ENCODE measurements at regions not wholly inside any gene's neighbourhood (a gene's known extent, or its start where the extent isn't known, plus 50 kb on each side); places are given as distances from the start of the nearest gene placed in this dataset.
"Not testable (repeated sequence)": the region's sequence is repeated elsewhere in the genome, so short reads cannot be mapped to it uniquely, and the experiment has no call there.

DNA sequence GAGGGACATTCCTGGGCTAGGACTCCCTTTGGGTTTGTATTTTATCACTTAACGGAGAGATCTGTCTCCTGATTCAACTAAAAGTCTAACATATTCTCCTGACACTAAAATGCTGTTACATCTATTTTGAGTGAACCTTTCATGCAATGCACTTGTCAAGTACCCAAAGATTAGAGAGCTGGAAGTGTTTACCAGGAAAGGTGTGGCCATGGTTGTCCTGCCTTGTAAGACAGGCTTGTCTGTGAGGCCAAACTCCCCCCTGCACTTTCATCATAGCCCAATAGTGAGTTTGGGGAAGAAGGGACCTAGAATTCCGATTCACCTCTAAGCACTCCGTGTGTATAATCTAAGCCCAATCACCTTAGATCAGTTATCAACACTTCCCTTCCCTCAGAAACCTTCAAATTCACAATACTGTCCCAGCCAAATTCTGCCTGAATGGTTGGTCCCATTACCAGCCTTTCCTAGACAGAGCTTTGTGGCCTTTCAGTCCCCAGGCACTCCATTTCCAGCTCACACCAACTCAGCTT is 162.6 kb upstream of the NAMPT start:
- no peak for DNase-seq

GRCh38 chr7:106445366-106445765 is 160.6 kb upstream of the NAMPT start:
- DNase-seq: not testable (repeated sequence)

- no peak for DNase-seq
Measured at GRCh38 chr7:106444068-106444655, 159.4 kb upstream of the NAMPT start.

DNA sequence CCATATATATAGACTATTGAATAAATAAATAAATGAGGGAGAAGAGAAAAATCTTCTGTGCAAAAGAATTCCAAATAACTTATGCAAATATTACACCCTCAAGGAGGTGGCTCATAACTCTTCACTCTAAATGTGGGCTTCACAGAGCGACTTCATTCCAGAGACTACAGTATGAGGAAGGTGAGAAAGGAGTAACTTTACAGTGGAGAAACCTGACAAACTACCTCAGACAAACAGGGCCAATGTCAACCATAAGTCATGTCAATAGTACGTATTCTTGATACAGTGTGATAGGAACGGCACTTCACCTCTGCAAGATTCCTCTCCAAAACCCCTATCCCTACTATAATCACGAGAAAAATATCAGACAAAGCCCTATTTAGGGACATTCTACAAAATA is 158.4 kb upstream of the NAMPT start:
- DNase-seq: no peak

GRCh38 chr7:106442476-106442875 is 157.7 kb upstream of the NAMPT start:
- no peak for DNase-seq

DNA sequence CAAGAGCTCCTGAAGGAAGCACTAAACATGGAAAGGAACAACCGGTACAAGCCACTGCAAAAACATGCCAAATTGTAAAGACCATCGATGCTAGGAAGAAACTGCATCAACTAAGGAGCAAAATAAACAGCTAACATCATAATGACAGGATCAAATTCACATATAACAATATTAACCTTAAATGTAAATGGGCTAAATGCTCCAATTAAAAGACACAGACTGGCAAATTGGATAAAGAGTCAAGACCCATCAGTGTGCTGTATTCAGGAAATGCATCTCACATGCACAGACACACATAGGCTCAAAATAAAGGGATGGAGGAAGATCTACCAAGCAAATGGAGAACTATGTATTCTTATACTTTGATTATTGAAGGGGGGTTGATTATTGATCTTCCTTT is 156.6 kb upstream of the NAMPT start:
- DNase-seq: not testable (repeated sequence)

GRCh38 chr7:106436933-106437332 is 152.2 kb upstream of the NAMPT start:
- not testable (repeated sequence) for DNase-seq

GRCh38 chr7:106433377-106433776 is 148.6 kb upstream of the NAMPT start:
- no peak for DNase-seq

GRCh38 chr7:106430535-106431455 is 146.0 kb upstream of the NAMPT start:
- no peak for DNase-seq

- no peak for DNase-seq
Measured at GRCh38 chr7:106430103-106430502, 145.3 kb upstream of the NAMPT start.

DNA sequence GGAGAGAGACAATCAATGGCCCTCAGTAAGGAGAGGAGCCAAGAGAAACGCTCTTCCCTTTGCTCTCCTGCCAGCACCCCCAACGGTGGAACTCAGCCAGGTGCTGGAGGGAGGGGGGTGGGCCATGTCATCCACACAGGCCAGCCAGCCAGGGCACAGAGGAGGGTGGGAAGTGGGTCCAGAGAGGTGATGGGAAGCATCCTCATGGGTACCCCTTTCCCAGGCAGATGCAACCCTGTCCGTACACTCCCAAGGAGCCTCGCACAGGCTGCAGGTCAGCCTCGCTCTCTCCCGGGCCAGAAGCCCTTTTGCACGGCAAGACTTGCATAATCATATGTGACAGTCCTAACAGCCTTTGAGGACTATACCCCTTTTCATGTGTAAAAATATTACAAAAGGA is 142.0 kb upstream of the NAMPT start:
- no peak for DNase-seq

DNA sequence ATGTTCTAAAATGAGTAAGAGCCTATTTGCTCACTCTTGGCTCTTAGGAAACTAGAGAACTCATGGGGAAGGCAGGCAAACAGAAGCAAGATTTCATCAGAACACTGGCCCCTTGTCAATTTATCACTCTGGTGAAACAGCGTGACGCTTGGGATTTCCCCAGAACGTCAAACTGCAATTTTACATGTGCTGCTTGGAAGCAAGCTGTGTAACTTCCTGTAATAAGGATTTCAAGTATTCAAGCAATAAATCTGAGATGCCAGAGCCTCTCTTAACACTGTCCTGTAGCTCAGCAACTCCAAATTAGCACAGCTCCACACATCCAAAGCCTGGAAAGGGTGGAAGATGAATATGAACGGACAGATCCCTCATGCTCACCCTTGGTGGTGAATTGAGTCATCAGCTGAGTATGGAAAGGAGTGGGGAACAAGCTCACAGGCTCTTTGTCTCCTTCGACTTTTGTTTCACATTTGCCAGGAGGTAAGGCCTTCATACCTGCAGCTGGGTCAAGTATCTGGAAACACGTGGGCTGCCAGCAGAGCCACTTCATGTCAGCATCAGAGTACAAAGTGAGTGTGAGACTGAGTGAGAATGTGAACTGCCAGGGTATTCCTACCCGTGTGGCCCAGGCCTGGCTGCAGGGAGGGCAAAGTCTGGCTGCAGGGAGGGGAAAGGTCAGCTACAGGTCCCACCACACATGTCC is 140.4 kb upstream of the NAMPT start:
- DNase-seq: no peak

DNA sequence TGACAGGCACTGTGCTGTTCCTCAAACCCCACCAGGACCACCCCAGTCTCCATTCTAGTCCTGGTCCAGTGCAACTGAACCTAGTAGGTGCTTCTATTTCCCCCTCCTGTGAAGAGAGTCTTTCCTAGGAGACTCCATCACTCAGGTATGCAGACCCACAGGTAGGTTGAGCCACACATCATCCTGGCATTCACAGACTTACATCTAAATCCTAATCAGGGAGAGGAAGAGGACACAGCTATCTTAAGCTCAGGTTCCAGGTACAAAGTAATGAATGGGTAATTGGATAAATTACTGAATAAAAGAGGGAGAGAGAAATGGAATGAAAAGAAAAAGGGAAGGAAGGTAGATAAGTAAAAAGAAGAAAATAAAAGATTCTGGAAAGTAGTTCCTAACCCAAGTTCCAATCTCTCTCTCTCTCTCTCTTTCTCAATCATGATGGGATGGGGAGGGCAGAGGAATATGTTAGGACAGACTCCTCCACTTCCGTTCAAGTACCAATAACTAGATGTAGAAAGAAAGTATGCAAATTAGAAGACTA is 139.8 kb upstream of the NAMPT start:
- DNase-seq: no peak

GRCh38 chr7:106423821-106424475 is 139.2 kb upstream of the NAMPT start:
- no peak for DNase-seq

- no peak for DNase-seq
Measured at GRCh38 chr7:106423111-106423510, 138.3 kb upstream of the NAMPT start.

DNA sequence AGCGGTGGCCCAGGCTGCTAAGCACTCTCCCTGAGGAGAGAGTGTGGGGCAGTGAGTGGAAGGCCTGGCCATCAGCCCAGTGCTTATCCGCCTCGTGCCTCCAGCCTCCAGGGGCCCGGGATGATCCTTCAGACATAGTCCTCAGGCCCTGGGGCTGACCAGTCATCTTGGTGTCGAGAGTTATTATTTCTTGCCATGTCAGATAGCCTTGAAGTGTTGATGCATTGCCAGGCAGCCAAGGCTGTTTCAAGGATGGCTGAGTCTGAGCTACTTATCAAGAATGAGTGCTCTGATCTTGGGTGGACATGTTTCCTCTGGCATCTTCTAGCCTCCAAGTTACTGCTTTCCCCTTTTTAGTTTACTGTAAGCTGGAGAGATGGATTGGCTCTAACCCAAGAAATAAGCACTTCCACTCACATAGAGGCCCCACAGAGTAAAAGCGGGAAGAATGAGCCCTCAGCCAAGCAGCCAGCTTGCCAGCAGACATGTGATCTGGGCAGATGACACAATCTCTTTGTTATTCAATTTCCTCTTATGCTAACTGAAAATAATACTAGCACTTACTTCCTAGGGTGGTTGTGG is 136.5 kb upstream of the NAMPT start:
- no peak for DNase-seq

GRCh38 chr7:106420736-106421135 is 136.0 kb upstream of the NAMPT start:
- DNase-seq: no peak

DNA sequence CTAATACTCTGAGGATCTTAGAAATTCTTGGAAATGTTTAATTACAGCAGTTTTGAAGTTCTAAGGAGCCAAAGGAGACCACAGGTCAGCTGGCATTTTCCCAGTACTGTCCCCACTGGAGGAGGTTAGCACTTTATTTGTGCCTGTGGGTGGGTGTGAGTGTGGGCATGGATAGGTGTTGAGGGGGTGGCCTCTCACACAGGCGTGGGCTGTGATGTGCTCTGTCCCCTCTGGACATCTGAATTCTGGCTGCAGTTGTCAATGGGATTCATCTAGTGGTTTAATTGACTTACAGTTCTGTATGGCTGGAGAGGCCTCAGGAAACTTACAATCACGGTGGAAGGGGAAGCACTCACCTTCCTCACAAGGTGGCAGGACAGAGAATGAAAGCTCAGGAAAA is 135.4 kb upstream of the NAMPT start:
- no peak for DNase-seq

GRCh38 chr7:106419455-106420182 is 134.8 kb upstream of the NAMPT start:
- no peak for DNase-seq

GRCh38 chr7:106418526-106418925 is 133.7 kb upstream of the NAMPT start:
- DNase-seq: no peak

- DNase-seq: no peak
Measured at GRCh38 chr7:106418094-106418493, 133.3 kb upstream of the NAMPT start.

All from effector CD4-positive, alpha-beta T cell (primary cell).